ENCODE measurements at regions not wholly inside any gene's neighbourhood (a gene's known extent, or its start where the extent isn't known, plus 50 kb on each side); places are given as distances from the start of the nearest gene placed in this dataset.

DNA sequence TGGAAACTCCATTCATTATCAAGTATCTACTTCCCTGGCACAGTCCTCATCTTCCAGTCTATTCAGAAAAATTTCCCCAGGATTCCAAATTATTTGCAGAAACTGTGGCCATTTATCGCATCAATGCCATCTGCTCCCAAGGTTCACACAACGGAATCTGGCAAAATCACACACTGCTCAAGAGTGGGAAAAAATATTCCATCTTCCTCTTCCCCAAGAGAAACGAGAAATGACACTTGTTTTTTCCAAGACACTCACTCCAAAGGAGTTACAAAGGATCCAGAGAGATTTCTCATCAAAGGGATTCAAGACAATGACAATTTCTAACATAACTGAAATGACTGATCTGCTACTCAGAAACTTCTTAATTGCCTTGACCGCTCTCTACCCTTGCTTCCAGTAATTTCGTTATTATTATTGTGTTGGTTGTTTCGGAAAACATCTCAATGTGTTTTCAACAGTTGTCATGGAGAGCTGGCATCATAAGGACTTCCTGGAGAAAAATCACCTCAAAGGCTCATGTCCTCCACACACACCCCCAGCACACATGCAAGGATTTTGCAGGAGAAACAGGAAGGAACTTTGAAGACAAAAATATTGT is 128.0 kb downstream of the PSMG1 start:
- DNase-seq (ENCODE audit: low spot score), result no peak
- Histone ChIP-seq H3K4me3 (no peak overlapping the region), H3K27ac (no peak overlapping the region), H3K9me2 (replicated peaks; ENCODE audit: insufficient read depth) (no peaks in the 10 kb centered on the region), H2AFZ (no peak overlapping the region), H3K79me2 (no peaks in the 10 kb centered on the region), H3K4me2 (no peak overlapping the region), H3K4me1 (ENCODE audit: insufficient read depth) (no peaks in the 10 kb centered on the region), H3K9me3 (ENCODE audit: low read depth) (no peaks in the 10 kb centered on the region), H4K20me1 (ENCODE audit: insufficient read depth, poor library complexity, severe bottlenecking) (no peaks in the 10 kb centered on the region), H3K36me3 (replicated peaks; ENCODE audit: insufficient read depth, low read depth) (no peaks in the 10 kb centered on the region), H3K27me3 (no peaks in the 10 kb centered on the region)
- WGBS (ENCODE audit: low lambda C conversion rate, missing lambda C conversion rate), result 89% methylated on average over 6 of the region's 6 CpGs
- TF ChIP-seq, protein P1, sequence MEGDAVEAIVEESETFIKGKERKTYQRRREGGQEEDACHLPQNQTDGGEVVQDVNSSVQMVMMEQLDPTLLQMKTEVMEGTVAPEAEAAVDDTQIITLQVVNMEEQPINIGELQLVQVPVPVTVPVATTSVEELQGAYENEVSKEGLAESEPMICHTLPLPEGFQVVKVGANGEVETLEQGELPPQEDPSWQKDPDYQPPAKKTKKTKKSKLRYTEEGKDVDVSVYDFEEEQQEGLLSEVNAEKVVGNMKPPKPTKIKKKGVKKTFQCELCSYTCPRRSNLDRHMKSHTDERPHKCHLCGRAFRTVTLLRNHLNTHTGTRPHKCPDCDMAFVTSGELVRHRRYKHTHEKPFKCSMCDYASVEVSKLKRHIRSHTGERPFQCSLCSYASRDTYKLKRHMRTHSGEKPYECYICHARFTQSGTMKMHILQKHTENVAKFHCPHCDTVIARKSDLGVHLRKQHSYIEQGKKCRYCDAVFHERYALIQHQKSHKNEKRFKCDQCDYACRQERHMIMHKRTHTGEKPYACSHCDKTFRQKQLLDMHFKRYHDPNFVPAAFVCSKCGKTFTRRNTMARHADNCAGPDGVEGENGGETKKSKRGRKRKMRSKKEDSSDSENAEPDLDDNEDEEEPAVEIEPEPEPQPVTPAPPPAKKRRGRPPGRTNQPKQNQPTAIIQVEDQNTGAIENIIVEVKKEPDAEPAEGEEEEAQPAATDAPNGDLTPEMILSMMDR (IDR thresholded peaks at IDR 0.05; ENCODE audit: poor library complexity), result no peak
- TF ChIP-seq EZH2phosphoT487 (IDR thresholded peaks at IDR 0.05; ENCODE audit: low read depth, severe bottlenecking, unreplicated experiment) (no peak), EZH2 (IDR thresholded peaks at IDR 0.05; ENCODE audit: borderline replicate concordance) (no peak)

GRCh38 chr21:39054066-39054465 is 129.2 kb downstream of the PSMG1 start:
- no peaks in the 10 kb centered on the region for H3K4me1 ChIP-seq (ENCODE audit: insufficient read depth)
- no peak overlapping the region for H3K4me2 ChIP-seq
- no peak for TF ChIP-seq EZH2phosphoT487 (IDR thresholded peaks at IDR 0.05; ENCODE audit: low read depth, severe bottlenecking, unreplicated experiment)
- TF ChIP-seq, protein P1 (IDR thresholded peaks at IDR 0.05; ENCODE audit: poor library complexity), result no peak
- TF ChIP-seq EZH2 (IDR thresholded peaks at IDR 0.05; ENCODE audit: borderline replicate concordance), result no peak
- no peaks in the 10 kb centered on the region for H3K9me3 ChIP-seq (ENCODE audit: low read depth)
- no peak overlapping the region for H2AFZ ChIP-seq
- 96% methylated on average over 4 of the region's 4 CpGs for WGBS (ENCODE audit: low lambda C conversion rate, missing lambda C conversion rate)
- no peaks in the 10 kb centered on the region for H3K79me2 ChIP-seq
- H4K20me1 ChIP-seq (ENCODE audit: insufficient read depth, poor library complexity, severe bottlenecking), result no peaks in the 10 kb centered on the region
- no peak overlapping the region for H3K27ac ChIP-seq
- no peaks in the 10 kb centered on the region for H3K36me3 ChIP-seq (replicated peaks; ENCODE audit: insufficient read depth, low read depth)
- no peak for DNase-seq (ENCODE audit: low spot score)
- H3K9me2 ChIP-seq (replicated peaks; ENCODE audit: insufficient read depth), result no peaks in the 10 kb centered on the region
- H3K4me3 ChIP-seq, result no peak overlapping the region
- H3K27me3 ChIP-seq, result no peaks in the 10 kb centered on the region

- H3K27me3 ChIP-seq, result no peaks in the 10 kb centered on the region
- H3K9me3 ChIP-seq (ENCODE audit: low read depth), result no peaks in the 10 kb centered on the region
- no peak overlapping the region for H2AFZ ChIP-seq
- H3K79me2 ChIP-seq, result no peaks in the 10 kb centered on the region
- TF ChIP-seq EZH2 (IDR thresholded peaks at IDR 0.05; ENCODE audit: borderline replicate concordance) (no peak), EZH2phosphoT487 (IDR thresholded peaks at IDR 0.05; ENCODE audit: low read depth, severe bottlenecking, unreplicated experiment) (no peak)
- TF ChIP-seq, protein P1 (IDR thresholded peaks at IDR 0.05; ENCODE audit: poor library complexity), result no peak
- no peaks in the 10 kb centered on the region for H3K36me3 ChIP-seq (replicated peaks; ENCODE audit: insufficient read depth, low read depth)
- H3K4me3 ChIP-seq, result no peak overlapping the region
- H4K20me1 ChIP-seq (ENCODE audit: insufficient read depth, poor library complexity, severe bottlenecking), result no peaks in the 10 kb centered on the region
- no peak for DNase-seq (ENCODE audit: low spot score)
- no peak overlapping the region for H3K4me2 ChIP-seq
- WGBS (ENCODE audit: low lambda C conversion rate, missing lambda C conversion rate), result 95% methylated on average over 11 of the region's 11 CpGs
- H3K27ac ChIP-seq, result no peak overlapping the region
- H3K4me1 ChIP-seq (ENCODE audit: insufficient read depth), result no peaks in the 10 kb centered on the region
- H3K9me2 ChIP-seq (replicated peaks; ENCODE audit: insufficient read depth), result no peaks in the 10 kb centered on the region
These were observed 130.1 kb downstream of the PSMG1 start for GRCh38 chr21:39053126-39053525.
